ENCODE measurements at regions not wholly inside any gene's neighbourhood (a gene's known extent, or its start where the extent isn't known, plus 50 kb on each side); places are given as distances from the start of the nearest gene placed in this dataset.

DNA sequence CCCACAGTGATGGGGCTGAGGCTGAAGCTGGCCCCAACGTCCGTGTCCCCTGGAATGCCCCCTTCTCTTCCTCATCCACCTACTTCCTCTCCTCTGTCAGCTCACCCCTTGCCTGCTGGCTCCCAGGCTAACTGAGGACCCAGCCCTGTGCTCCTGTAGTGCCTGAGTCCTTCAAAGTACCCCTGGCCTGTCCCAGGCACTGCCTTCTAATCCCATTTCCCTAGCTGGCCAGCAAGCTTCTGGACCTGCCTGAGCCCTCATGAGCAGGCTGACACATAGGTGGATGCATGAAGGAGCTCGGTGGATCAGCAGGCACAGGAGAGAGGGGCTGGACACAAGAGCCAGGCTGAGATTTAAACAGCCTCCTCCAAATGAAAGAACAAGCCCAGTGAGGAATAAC lies 650.8 kb downstream of the NPHP4 start:
- Histone ChIP-seq H3K4me2 (no peak overlapping the region), H3K4me3 (no peak overlapping the region), H3K9ac (no peak overlapping the region), H3K9me3 (ENCODE audit: low read depth) (no peaks in the 10 kb centered on the region), H3K27me3 (no peaks in the 10 kb centered on the region), H3K79me2 (ENCODE audit: low read depth) (no peaks in the 10 kb centered on the region), H3K27ac (no peak overlapping the region), H3F3A (ENCODE audit: low read depth) (no peaks in the 10 kb centered on the region), H4K20me1 (ENCODE audit: low read depth) (no peaks in the 10 kb centered on the region), H2AFZ (replicated peaks) (no peak overlapping the region), H3K36me3 (no peaks in the 10 kb centered on the region), H3K4me1 (no peaks in the 10 kb centered on the region)
- DNase-seq (ENCODE audit: low spot score) = no peak
- Mint-ChIP-seq H3K9me3 (no peaks in the 10 kb centered on the region), H3K27me3 (ENCODE audit: insufficient read depth, low read depth) (peaks cover 7% of the 10 kb centered on the region), H3K4me3 (no peak overlapping the region), H3K36me3 (no peaks in the 10 kb centered on the region), H3K27ac (no peak overlapping the region), H3K4me1 (peaks cover 5% of the 10 kb centered on the region)
- TF ChIP-seq EZH2phosphoT487 (IDR thresholded peaks at IDR 0.05) = no peak
- TF ChIP-seq, protein P1, sequence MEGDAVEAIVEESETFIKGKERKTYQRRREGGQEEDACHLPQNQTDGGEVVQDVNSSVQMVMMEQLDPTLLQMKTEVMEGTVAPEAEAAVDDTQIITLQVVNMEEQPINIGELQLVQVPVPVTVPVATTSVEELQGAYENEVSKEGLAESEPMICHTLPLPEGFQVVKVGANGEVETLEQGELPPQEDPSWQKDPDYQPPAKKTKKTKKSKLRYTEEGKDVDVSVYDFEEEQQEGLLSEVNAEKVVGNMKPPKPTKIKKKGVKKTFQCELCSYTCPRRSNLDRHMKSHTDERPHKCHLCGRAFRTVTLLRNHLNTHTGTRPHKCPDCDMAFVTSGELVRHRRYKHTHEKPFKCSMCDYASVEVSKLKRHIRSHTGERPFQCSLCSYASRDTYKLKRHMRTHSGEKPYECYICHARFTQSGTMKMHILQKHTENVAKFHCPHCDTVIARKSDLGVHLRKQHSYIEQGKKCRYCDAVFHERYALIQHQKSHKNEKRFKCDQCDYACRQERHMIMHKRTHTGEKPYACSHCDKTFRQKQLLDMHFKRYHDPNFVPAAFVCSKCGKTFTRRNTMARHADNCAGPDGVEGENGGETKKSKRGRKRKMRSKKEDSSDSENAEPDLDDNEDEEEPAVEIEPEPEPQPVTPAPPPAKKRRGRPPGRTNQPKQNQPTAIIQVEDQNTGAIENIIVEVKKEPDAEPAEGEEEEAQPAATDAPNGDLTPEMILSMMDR (IDR thresholded peaks at IDR 0.05) = no peak
- TF ChIP-seq EZH2 (IDR thresholded peaks at IDR 0.05) = no peak

DNA sequence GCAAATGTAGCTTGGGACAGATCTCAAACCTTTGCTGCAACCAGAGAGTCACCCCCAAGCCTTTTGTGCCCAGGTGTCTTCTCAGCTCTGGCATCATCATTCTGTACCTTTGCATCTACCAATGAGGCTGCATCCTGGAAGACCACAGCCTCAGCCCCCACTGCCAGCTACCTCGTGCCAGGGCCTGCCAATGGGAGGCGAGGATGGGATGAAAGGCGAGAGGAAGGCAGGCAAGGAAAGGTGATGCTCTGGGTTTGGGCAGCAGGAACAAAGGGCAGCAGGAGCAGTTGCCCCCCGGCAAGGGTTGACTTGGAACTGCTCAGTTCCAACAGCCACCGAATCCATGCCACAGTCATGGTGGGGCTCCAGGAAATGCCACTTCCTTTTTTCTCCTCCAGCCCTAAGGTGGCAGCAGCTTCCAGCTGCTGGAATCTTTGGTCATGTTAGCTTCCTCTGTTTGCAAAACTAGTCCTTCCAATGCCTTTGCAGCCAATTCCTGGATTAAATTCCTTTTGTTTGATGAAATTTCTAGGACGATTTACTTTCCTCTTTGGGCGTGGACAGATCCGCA lies 651.6 kb downstream of the NPHP4 start:
- no peaks in the 10 kb centered on the region for H4K20me1 ChIP-seq (ENCODE audit: low read depth)
- H3K36me3 Mint-ChIP-seq = no peaks in the 10 kb centered on the region
- H3K27ac Mint-ChIP-seq = no peak overlapping the region
- H3K4me1 ChIP-seq = no peaks in the 10 kb centered on the region
- H3K79me2 ChIP-seq (ENCODE audit: low read depth) = no peaks in the 10 kb centered on the region
- H3K27me3 Mint-ChIP-seq (ENCODE audit: insufficient read depth, low read depth) = peaks cover 7% of the 10 kb centered on the region
- H3K4me3 Mint-ChIP-seq = no peak overlapping the region
- no peak overlapping the region for H2AFZ ChIP-seq (replicated peaks)
- TF ChIP-seq, protein P1 (IDR thresholded peaks at IDR 0.05) = no peak
- TF ChIP-seq EZH2phosphoT487 (IDR thresholded peaks at IDR 0.05) = no peak
- no peak for TF ChIP-seq EZH2 (IDR thresholded peaks at IDR 0.05)
- H3K9me3 ChIP-seq (ENCODE audit: low read depth) = no peaks in the 10 kb centered on the region
- no peak overlapping the region for H3K4me2 ChIP-seq
- H3K36me3 ChIP-seq = no peaks in the 10 kb centered on the region
- no peaks in the 10 kb centered on the region for H3K9me3 Mint-ChIP-seq
- no peak overlapping the region for H3K9ac ChIP-seq
- DNase-seq (ENCODE audit: low spot score) = no peak
- no peak overlapping the region for H3K4me3 ChIP-seq
- no peaks in the 10 kb centered on the region for H3F3A ChIP-seq (ENCODE audit: low read depth)
- no peak overlapping the region for H3K27ac ChIP-seq
- no peaks in the 10 kb centered on the region for H3K27me3 ChIP-seq
- H3K4me1 Mint-ChIP-seq = no peaks in the 10 kb centered on the region

- Histone ChIP-seq H4K20me1 (ENCODE audit: low read depth) (no peaks in the 10 kb centered on the region), H3K4me3 (no peak overlapping the region), H3K36me3 (no peaks in the 10 kb centered on the region), H3K4me1 (no peaks in the 10 kb centered on the region), H3F3A (ENCODE audit: low read depth) (no peaks in the 10 kb centered on the region), H3K9me3 (ENCODE audit: low read depth) (no peaks in the 10 kb centered on the region), H3K4me2 (no peak overlapping the region), H2AFZ (replicated peaks) (no peak overlapping the region), H3K79me2 (ENCODE audit: low read depth) (no peaks in the 10 kb centered on the region), H3K27ac (no peak overlapping the region), H3K9ac (no peak overlapping the region), H3K27me3 (no peaks in the 10 kb centered on the region)
- DNase-seq (ENCODE audit: low spot score) = no peak
- Mint-ChIP-seq H3K4me3 (no peak overlapping the region), H3K27me3 (ENCODE audit: insufficient read depth, low read depth) (peaks cover 7% of the 10 kb centered on the region), H3K4me1 (no peaks in the 10 kb centered on the region), H3K9me3 (no peaks in the 10 kb centered on the region), H3K36me3 (no peaks in the 10 kb centered on the region), H3K27ac (no peak overlapping the region)
- TF ChIP-seq EZH2phosphoT487 (IDR thresholded peaks at IDR 0.05) (no peak), EZH2 (IDR thresholded peaks at IDR 0.05) (no peak)
- TF ChIP-seq, protein P1 (IDR thresholded peaks at IDR 0.05) = no peak
These were observed 653.8 kb downstream of the NPHP4 start for GRCh38 chr1:5338466-5338865.

Measured in neural progenitor cell (in vitro differentiated cells).